ENCODE measurements at regions not wholly inside any gene's neighbourhood (a gene's known extent, or its start where the extent isn't known, plus 50 kb on each side); places are given as distances from the start of the nearest gene placed in this dataset.
"Not testable (repeated sequence)": the region's sequence is repeated elsewhere in the genome, so short reads cannot be mapped to it uniquely, and the experiment has no call there.

GRCh38 chr4:58871509-58871908 is 1761.3 kb upstream of the IGFBP7 start:
- DNase-seq: no peak

- DNase-seq: no peak
Measured at GRCh38 chr4:58849026-58849425, 1738.8 kb upstream of the IGFBP7 start.

- DNase-seq: no peak
Measured at GRCh38 chr4:58843455-58843854, 1733.3 kb upstream of the IGFBP7 start.

GRCh38 chr4:58833126-58833525 is 1722.9 kb upstream of the IGFBP7 start:
- DNase-seq: no peak

- DNase-seq: no peak
Measured at GRCh38 chr4:58825278-58825677, 1715.1 kb upstream of the IGFBP7 start.

GRCh38 chr4:58818560-58818959 is 1708.4 kb upstream of the IGFBP7 start:
- DNase-seq: not testable (repeated sequence)

GRCh38 chr4:58809948-58810347 is 1699.8 kb upstream of the IGFBP7 start:
- DNase-seq: no peak

- DNase-seq: no peak
Measured at GRCh38 chr4:58809366-58809765, 1699.2 kb upstream of the IGFBP7 start.

GRCh38 chr4:58808817-58809216 is 1698.6 kb upstream of the IGFBP7 start:
- no peak for DNase-seq

GRCh38 chr4:58807843-58808615 is 1697.8 kb upstream of the IGFBP7 start:
- DNase-seq: no peak

GRCh38 chr4:58776627-58777026 is 1666.4 kb upstream of the IGFBP7 start:
- DNase-seq: no peak

- DNase-seq: no peak
Measured at GRCh38 chr4:58767598-58767997, 1657.4 kb upstream of the IGFBP7 start.

GRCh38 chr4:58766763-58767162 is 1656.6 kb upstream of the IGFBP7 start:
- no peak for DNase-seq

- no peak for DNase-seq
Measured at GRCh38 chr4:58761563-58761962, 1651.4 kb upstream of the IGFBP7 start.

- DNase-seq: no peak
Measured at GRCh38 chr4:58760737-58761136, 1650.6 kb upstream of the IGFBP7 start.

GRCh38 chr4:58760100-58760499 is 1649.9 kb upstream of the IGFBP7 start:
- no peak for DNase-seq

GRCh38 chr4:58749206-58749605 is 1639.0 kb upstream of the IGFBP7 start:
- no peak for DNase-seq

GRCh38 chr4:58740897-58741296 is 1630.7 kb upstream of the IGFBP7 start:
- DNase-seq: no peak

- no peak for DNase-seq
Measured at GRCh38 chr4:58739275-58739674, 1629.1 kb upstream of the IGFBP7 start.

- no peak for DNase-seq
Measured at GRCh38 chr4:58738375-58738774, 1628.2 kb upstream of the IGFBP7 start.

GRCh38 chr4:58734030-58734674 is 1624.0 kb upstream of the IGFBP7 start:
- no peak for DNase-seq

GRCh38 chr4:58732973-58733372 is 1622.8 kb upstream of the IGFBP7 start:
- DNase-seq: no peak

GRCh38 chr4:58723954-58724353 is 1613.8 kb upstream of the IGFBP7 start:
- DNase-seq: no peak

- DNase-seq: no peak
Measured at GRCh38 chr4:58711039-58711438, 1600.9 kb upstream of the IGFBP7 start.

- DNase-seq: no peak
Measured at GRCh38 chr4:58688568-58688967, 1578.4 kb upstream of the IGFBP7 start.
